A549 (cell line): ENCODE measurements at regions not wholly inside any gene's neighbourhood (a gene's known extent, or its start where the extent isn't known, plus 50 kb on each side); places are given as distances from the start of the nearest gene placed in this dataset.

Source experiments
- ATAC-seq, 2 experiments: fragments of 200-7000 bp in 1 of 2; fragments of >200 bp in 1 of 2; cut with Nextera tagmentation in 1 of 2; cut with Tn5 transposase in 1 of 2; 3 replicates each; pipeline versions ENCODE4 v1.8.0 to v1.9.1; 2018 to 2020; ENCODE audit warnings: mild to moderate bottlenecking in 1 of 2, moderate library complexity in 1 of 2
- CTCF ChIA-PET: fragments of 300-600 bp; sonication (Branson Sonifier 250); formaldehyde crosslinking; extraction: SDS; loops from one replicate; lab custom pipeline; 2021; ENCODE audit warnings: antibody characterized with exemption, inconsistent platforms; lab: Yijun Ruan, JAX
- POLR2A ChIA-PET: fragments of 350-600 bp; formaldehyde crosslinking; extraction: SDS; loops from one replicate; lab custom pipeline; 2021; ENCODE audit warnings: antibody characterized with exemption, inconsistent platforms; lab: Yijun Ruan, JAX
- DNase-seq, 2 experiments: peaks; one replicate each; pipeline versions ENCODE4 v3.0.0 to v3.0.0-alpha.2; 2011 to 2016; ENCODE audit warnings: low read depth in 1 of 2, low spot score in 1 of 2
- FAIRE-seq: peaks from 2 replicates; lab custom pipeline; 2011; peaks lifted over from hg19 to GRCh38; lab: Jason Lieb, UNC
- H3K27ac ChIP-seq, 2 experiments: fragments of >200 bp; sonication (Bioruptor Twin); formaldehyde crosslinking; 3 replicates each; pipeline ENCODE4 v1.5.1; 2016 to 2017
- H3K4me1 ChIP-seq: fragments of >200 bp; sonication (Bioruptor Twin); formaldehyde crosslinking; 3 replicates; pipeline ENCODE4 v1.6.1; 2016
- H3K4me2 ChIP-seq: fragments of >200 bp; sonication (Bioruptor Twin); formaldehyde crosslinking; 3 replicates; pipeline ENCODE4 v1.6.1; 2016
- H3K4me3 ChIP-seq: fragments of >200 bp; sonication (Bioruptor Twin); formaldehyde crosslinking; 3 replicates; pipeline ENCODE4 v1.5.1; 2016
- H3K9me3 ChIP-seq: fragments of >200 bp; sonication (Bioruptor Twin); formaldehyde crosslinking; 3 replicates; pipeline ENCODE4 v1.6.1; 2016
- ATOH8 ChIP-seq: fragments of 250-450 bp; sonication (Bioruptor Pico); IDR thresholded peaks from 2 replicates; pipeline ENCODE4 v1.5.0; 2020; ENCODE audit warnings: low read depth, mild to moderate bottlenecking, moderate library complexity
- CBX8 ChIP-seq: fragments of 200-600 bp; sonication (generic); IDR thresholded peaks from 2 replicates; pipeline ENCODE4 v1.6.1; 2016
- CEBPB ChIP-seq, 2 experiments: fragments of >200 bp in 1 of 2; sonication (Bioruptor Twin) in 1 of 2; formaldehyde crosslinking in 1 of 2; IDR thresholded peaks; 2 replicates each; pipeline ENCODE4 v1.6.1; 2012 to 2016
- CHD2 ChIP-seq: fragments of 150-350 bp; IDR thresholded peaks from 2 replicates; pipeline ENCODE4 v1.6.1; 2014; ENCODE audit warnings: low read length; ENCODE audit not compliant: partially characterized antibody
- E2F6 ChIP-seq: IDR thresholded peaks from 2 replicates; pipeline ENCODE4 v1.6.1; 2012; ENCODE audit warnings: low read depth, borderline replicate concordance
- FOSB ChIP-seq: fragments of 250-450 bp; sonication (Bioruptor Pico); IDR thresholded peaks from 2 replicates; pipeline ENCODE4 v1.5.0; 2020; ENCODE audit warnings: mild to moderate bottlenecking, moderate library complexity
- FOSL2 ChIP-seq, 2 experiments: fragments of 450-650 bp in 1 of 2; fragments of >200 bp in 1 of 2; sonication (Bioruptor Twin) in 1 of 2; formaldehyde crosslinking; IDR thresholded peaks; 2 replicates each; pipeline versions ENCODE4 v1.5.0 to v1.6.1; 2016 to 2020; ENCODE audit warnings: mild to moderate bottlenecking in 1 of 2, moderate library complexity in 1 of 2
- FOXS1 ChIP-seq: fragments of 250-450 bp; sonication (Bioruptor Pico); IDR thresholded peaks from 2 replicates; pipeline ENCODE4 v1.5.0; 2020; ENCODE audit warnings: mild to moderate bottlenecking, moderate library complexity
- GATA3 ChIP-seq: IDR thresholded peaks from 2 replicates; pipeline ENCODE4 v1.6.1; 2012; ENCODE audit warnings: borderline replicate concordance
- HDAC2 ChIP-seq: fragments of 200-600 bp; sonication (generic); IDR thresholded peaks from 2 replicates; pipeline ENCODE4 v1.6.1; 2016
- HES2 ChIP-seq: fragments of >200 bp; sonication (Bioruptor Twin); formaldehyde crosslinking; IDR thresholded peaks from 2 replicates; pipeline ENCODE4 v1.6.1; 2016
- HEYL ChIP-seq: fragments of 250-450 bp; sonication (Bioruptor Pico); IDR thresholded peaks from 2 replicates; pipeline ENCODE4 v1.8.0; 2021; ENCODE audit warnings: mild to moderate bottlenecking, moderate library complexity
- HOXB13 ChIP-seq: fragments of 250-450 bp; sonication (Bioruptor Pico); IDR thresholded peaks from 2 replicates; pipeline ENCODE4 v1.5.0; 2020; ENCODE audit warnings: low read depth, mild to moderate bottlenecking, moderate library complexity
- JUN ChIP-seq, 2 experiments: fragments of >200 bp; sonication (Bioruptor Twin); formaldehyde crosslinking; IDR thresholded peaks; 2 replicates in 1 of 2; 3 replicates in 1 of 2; pipeline ENCODE4 v1.6.1; 2016 to 2017
- JUNB ChIP-seq: fragments of >200 bp; sonication (Bioruptor Twin); formaldehyde crosslinking; IDR thresholded peaks from 2 replicates; pipeline ENCODE4 v1.6.1; 2016
- KDM1A ChIP-seq: fragments of 200-600 bp; sonication (generic); IDR thresholded peaks from 2 replicates; pipeline ENCODE4 v1.6.1; 2016; ENCODE audit warnings: low read depth, mild to moderate bottlenecking
- KDM5A ChIP-seq: fragments of 200-600 bp; sonication (generic); IDR thresholded peaks from 2 replicates; pipeline ENCODE4 v1.6.1; 2016; ENCODE audit warnings: antibody characterized with exemption, mild to moderate bottlenecking
- MAX ChIP-seq: IDR thresholded peaks from 2 replicates; pipeline ENCODE4 v1.6.1; 2012
- MAZ ChIP-seq: fragments of 150-350 bp; IDR thresholded peaks from 2 replicates; pipeline ENCODE4 v1.6.1; 2014; ENCODE audit warnings: antibody characterized with exemption, low read depth, low read length, borderline replicate concordance
- NR3C1 ChIP-seq: fragments of >200 bp; sonication (Bioruptor Twin); formaldehyde crosslinking; IDR thresholded peaks from 3 replicates; pipeline ENCODE4 v1.6.1; 2017
- RARB ChIP-seq: fragments of 250-450 bp; sonication (Bioruptor Pico); IDR thresholded peaks from 2 replicates; pipeline ENCODE4 v1.8.0; 2021; ENCODE audit warnings: mild to moderate bottlenecking, moderate library complexity
- RCOR1 ChIP-seq: fragments of 150-350 bp; IDR thresholded peaks from 2 replicates; pipeline ENCODE4 v1.6.1; 2014; ENCODE audit warnings: antibody characterized with exemption, low read length, low read depth
- RFX5 ChIP-seq: fragments of 450-650 bp; IDR thresholded peaks from 2 replicates; pipeline ENCODE4 v1.7.1; 2014; ENCODE audit warnings: antibody characterized with exemption, mild to moderate bottlenecking, moderate library complexity
- SMC3 ChIP-seq: fragments of >200 bp; sonication (Bioruptor Twin); formaldehyde crosslinking; IDR thresholded peaks from 3 replicates; pipeline ENCODE4 v1.6.1; 2018; ENCODE audit warnings: inconsistent platforms
- SREBF2 ChIP-seq: fragments of 450-650 bp; IDR thresholded peaks from 2 replicates; pipeline ENCODE4 v1.6.1; 2014; ENCODE audit warnings: mild to moderate bottlenecking, moderate library complexity
- ZC3H11A ChIP-seq: fragments of 450-650 bp; IDR thresholded peaks from 2 replicates; pipeline ENCODE4 v1.6.1; 2014; ENCODE audit warnings: antibody characterized with exemption, mild to moderate bottlenecking
- ZFP36 ChIP-seq: fragments of 450-650 bp; IDR thresholded peaks from 2 replicates; pipeline ENCODE4 v1.6.1; 2014; ENCODE audit warnings: borderline replicate concordance; ENCODE audit not compliant: partially characterized antibody
- WGBS: methylation state at CpG from one replicate; pipeline ENCODE4 v1.1.6; 2017; ENCODE audit errors: missing lambda C conversion rate; 5-methylcytosine and 5-hydroxymethylcytosine counted together
- TF ChIP-seq, protein P1 (sequence below): fragments of 250-450 bp; sonication (Bioruptor Pico); IDR thresholded peaks from 2 replicates; pipeline ENCODE4 v1.5.0; 2021; ENCODE audit warnings: mild to moderate bottlenecking, moderate library complexity, borderline replicate concordance
- TF ChIP-seq, protein P2 (sequence below): fragments of 150-350 bp; IDR thresholded peaks from 2 replicates; pipeline ENCODE4 v1.6.1; 2014; ENCODE audit warnings: low read depth, mild to moderate bottlenecking, low read length
- TF ChIP-seq, protein P3 (sequence below): fragments of 450-650 bp; IDR thresholded peaks from 2 replicates; pipeline ENCODE4 v1.6.1; 2014; ENCODE audit warnings: antibody characterized with exemption

- POLR2A ChIA-PET: no interaction called here
- no peak overlapping the region for H3K27ac ChIP-seq
- ATAC-seq: no peak
- no peak for FAIRE-seq
- no peaks in the 10 kb centered on the region for H3K4me1 ChIP-seq
- H3K9me3 ChIP-seq: no peaks in the 10 kb centered on the region; the same call in 2 of the 3 replicates
- TF ChIP-seq FOXS1 (no peak), JUNB (no peak), GATA3 (no peak), MAX (no peak), KDM5A (no peak), HOXB13 (CRISPR knock-in tag) (no peak), FOSB (CRISPR knock-in tag) (no peak), RFX5 (no peak), MAZ (no peak), NR3C1 (no peak), HES2 (no peak), ZC3H11A (no peak), CEBPB (IDR thresholded peaks at IDR 0.05) (no peak), KDM1A (no peak)
- TF ChIP-seq, protein P1, sequence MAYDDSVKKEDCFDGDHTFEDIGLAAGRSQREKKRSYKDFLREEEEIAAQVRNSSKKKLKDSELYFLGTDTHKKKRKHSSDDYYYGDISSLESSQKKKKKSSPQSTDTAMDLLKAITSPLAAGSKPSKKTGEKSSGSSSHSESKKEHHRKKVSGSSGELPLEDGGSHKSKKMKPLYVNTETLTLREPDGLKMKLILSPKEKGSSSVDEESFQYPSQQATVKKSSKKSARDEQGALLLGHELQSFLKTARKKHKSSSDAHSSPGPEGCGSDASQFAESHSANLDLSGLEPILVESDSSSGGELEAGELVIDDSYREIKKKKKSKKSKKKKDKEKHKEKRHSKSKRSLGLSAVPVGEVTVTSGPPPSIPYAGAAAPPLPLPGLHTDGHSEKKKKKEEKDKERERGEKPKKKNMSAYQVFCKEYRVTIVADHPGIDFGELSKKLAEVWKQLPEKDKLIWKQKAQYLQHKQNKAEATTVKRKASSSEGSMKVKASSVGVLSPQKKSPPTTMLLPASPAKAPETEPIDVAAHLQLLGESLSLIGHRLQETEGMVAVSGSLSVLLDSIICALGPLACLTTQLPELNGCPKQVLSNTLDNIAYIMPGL (CRISPR knock-in tag): no peak
- TF ChIP-seq, protein P2, sequence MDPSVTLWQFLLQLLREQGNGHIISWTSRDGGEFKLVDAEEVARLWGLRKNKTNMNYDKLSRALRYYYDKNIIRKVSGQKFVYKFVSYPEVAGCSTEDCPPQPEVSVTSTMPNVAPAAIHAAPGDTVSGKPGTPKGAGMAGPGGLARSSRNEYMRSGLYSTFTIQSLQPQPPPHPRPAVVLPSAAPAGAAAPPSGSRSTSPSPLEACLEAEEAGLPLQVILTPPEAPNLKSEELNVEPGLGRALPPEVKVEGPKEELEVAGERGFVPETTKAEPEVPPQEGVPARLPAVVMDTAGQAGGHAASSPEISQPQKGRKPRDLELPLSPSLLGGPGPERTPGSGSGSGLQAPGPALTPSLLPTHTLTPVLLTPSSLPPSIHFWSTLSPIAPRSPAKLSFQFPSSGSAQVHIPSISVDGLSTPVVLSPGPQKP: no peak
- TF ChIP-seq, all 56 proteins: peak for 0
- CTCF ChIA-PET: no interaction called here
- H3K4me3 ChIP-seq: no peak overlapping the region
- no peak for DNase-seq
- H3K4me2 ChIP-seq: no peak overlapping the region
- 32% methylated on average over 2 of the region's 2 CpGs for WGBS
Measured at GRCh38 chr2:181170256-181170655, 189.9 kb downstream of the UBE2E3 start.

- H3K4me2 ChIP-seq: no peak overlapping the region
- DNase-seq (no peak), FAIRE-seq (no peak), ATAC-seq (no peak)
- H3K4me3 ChIP-seq: no peak overlapping the region
- ChIA-PET POLR2A (no interaction called here), CTCF (no interaction called here)
- H3K4me1 ChIP-seq: no peaks in the 10 kb centered on the region
- H3K9me3 ChIP-seq: no peaks in the 10 kb centered on the region; the same call in 2 of the 3 replicates
- H3K27ac ChIP-seq: no peak overlapping the region
- 66% methylated on average over 3 of the region's 3 CpGs for WGBS
- TF ChIP-seq CEBPB (IDR thresholded peaks at IDR 0.05): no peak
- TF ChIP-seq HDAC2: no peak
- TF ChIP-seq CBX8: no peak
- no peak for TF ChIP-seq ZFP36
- TF ChIP-seq CHD2: no peak
- TF ChIP-seq RCOR1: no peak
- TF ChIP-seq SREBF2: no peak
- no peak for TF ChIP-seq SMC3
- TF ChIP-seq ATOH8 (CRISPR knock-in tag): no peak
- no peak for TF ChIP-seq FOXS1
- TF ChIP-seq, protein P2: no peak
- no peak for TF ChIP-seq FOSL2 (IDR thresholded peaks at IDR 0.05)
- TF ChIP-seq FOSL2 (CRISPR knock-in tag; IDR thresholded peaks at IDR 0.05): no peak
- no peak for TF ChIP-seq E2F6
- TF ChIP-seq MAX: no peak
- TF ChIP-seq, protein P3, sequence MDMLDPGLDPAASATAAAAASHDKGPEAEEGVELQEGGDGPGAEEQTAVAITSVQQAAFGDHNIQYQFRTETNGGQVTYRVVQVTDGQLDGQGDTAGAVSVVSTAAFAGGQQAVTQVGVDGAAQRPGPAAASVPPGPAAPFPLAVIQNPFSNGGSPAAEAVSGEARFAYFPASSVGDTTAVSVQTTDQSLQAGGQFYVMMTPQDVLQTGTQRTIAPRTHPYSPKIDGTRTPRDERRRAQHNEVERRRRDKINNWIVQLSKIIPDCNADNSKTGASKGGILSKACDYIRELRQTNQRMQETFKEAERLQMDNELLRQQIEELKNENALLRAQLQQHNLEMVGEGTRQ: no peak
- no peak for TF ChIP-seq RARB
- TF ChIP-seq JUN (IDR thresholded peaks at IDR 0.05): no peak
- no peak for TF ChIP-seq HEYL
- no peak for TF ChIP-seq HES2
Measured at GRCh38 chr2:181172676-181173075, 192.3 kb downstream of the UBE2E3 start.
